ENCODE measurements at regions not wholly inside any gene's neighbourhood (a gene's known extent, or its start where the extent isn't known, plus 50 kb on each side); places are given as distances from the start of the nearest gene placed in this dataset.
"Not testable (repeated sequence)": the region's sequence is repeated elsewhere in the genome, so short reads cannot be mapped to it uniquely, and the experiment has no call there.

- not testable (repeated sequence) for TF ChIP-seq CTCF (conservative IDR thresholded peaks at IDR 0.05; ENCODE audit: low read depth, low read length); EZH2 (IDR thresholded peaks at IDR 0.05; ENCODE audit: borderline replicate concordance, low read depth, low read length, poor library complexity, severe bottlenecking)
These were observed 527.9 kb downstream of the UQCRFS1 start for GRCh38 chr19:28685077-28685476.
